Neural progenitor cell (in vitro differentiated cells): ENCODE measurements at regions not wholly inside any gene's neighbourhood (a gene's known extent, or its start where the extent isn't known, plus 50 kb on each side); places are given as distances from the start of the nearest gene placed in this dataset.
A peak's percentile ranks its signal among the peaks of the same experiment; 100 is the strongest.

Experiments used
- DNase-seq: peaks from one replicate; pipeline ENCODE4 v3.0.0-alpha.2; 2016; ENCODE audit warnings: low spot score
- H2AFZ ChIP-seq: fragments of 200-600 bp; sonication (generic); replicated peaks from 2 replicates; pipeline ENCODE4 v1.6.1; 2016; ENCODE audit warnings: antibody characterized with exemption
- H3F3A ChIP-seq: fragments of 200-600 bp; sonication (generic); 2 replicates; pipeline ENCODE4 v1.6.1; 2016; ENCODE audit warnings: antibody characterized with exemption, low read depth
- H3K27ac ChIP-seq: fragments of 200-600 bp; sonication (generic); 2 replicates; pipeline ENCODE4 v1.5.1; 2016; ENCODE audit warnings: mild to moderate bottlenecking
- H3K27me3 ChIP-seq: fragments of 200-600 bp; sonication (generic); 2 replicates; pipeline ENCODE4 v1.6.1; 2016; ENCODE audit warnings: mild to moderate bottlenecking, moderate library complexity
- H3K36me3 ChIP-seq: fragments of 200-600 bp; sonication (generic); 2 replicates; pipeline ENCODE4 v1.5.1; 2016
- H3K4me1 ChIP-seq: fragments of 200-600 bp; sonication (generic); 2 replicates; pipeline ENCODE4 v1.6.1; 2016; ENCODE audit warnings: mixed run types
- H3K4me2 ChIP-seq: fragments of 200-600 bp; sonication (generic); 2 replicates; pipeline ENCODE4 v1.6.1; 2016
- H3K4me3 ChIP-seq: fragments of 200-600 bp; sonication (generic); 2 replicates; pipeline ENCODE4 v1.5.1; 2016
- H3K79me2 ChIP-seq: fragments of 200-600 bp; sonication (generic); 2 replicates; pipeline ENCODE4 v1.6.1; 2016; ENCODE audit warnings: low read depth
- H3K9ac ChIP-seq: fragments of 200-600 bp; sonication (generic); 2 replicates; pipeline ENCODE4 v1.6.1; 2016
- H3K9me3 ChIP-seq: fragments of 200-600 bp; sonication (generic); 2 replicates; pipeline ENCODE4 v1.5.1; 2016; ENCODE audit warnings: low read depth
- H4K20me1 ChIP-seq: fragments of 200-600 bp; sonication (generic); 2 replicates; pipeline ENCODE4 v1.6.1; 2016; ENCODE audit warnings: low read depth
- H3K27ac Mint-ChIP-seq: 3 replicates; pipeline ENCODE4 v1.8.0; 2021; ENCODE audit warnings: mixed read lengths
- H3K27me3 Mint-ChIP-seq: 2 replicates; pipeline ENCODE4 v1.8.0; 2022; ENCODE audit warnings: low read depth, mild to moderate bottlenecking, inconsistent platforms, moderate library complexity, mixed read lengths; ENCODE audit not compliant: insufficient read depth
- H3K36me3 Mint-ChIP-seq: 3 replicates; pipeline ENCODE4 v1.8.0; 2021; ENCODE audit warnings: mixed read lengths
- H3K4me1 Mint-ChIP-seq: 3 replicates; pipeline ENCODE4 v1.8.0; 2021; ENCODE audit warnings: mixed read lengths
- H3K4me3 Mint-ChIP-seq: 3 replicates; pipeline ENCODE4 v1.8.0; 2021; ENCODE audit warnings: mild to moderate bottlenecking, moderate library complexity, mixed read lengths
- H3K9me3 Mint-ChIP-seq: 3 replicates; pipeline ENCODE4 v1.8.0; 2020; ENCODE audit warnings: mixed read lengths
- EZH2 ChIP-seq: fragments of 200-600 bp; sonication (generic); IDR thresholded peaks from 2 replicates; pipeline ENCODE4 v1.6.1; 2017; ENCODE audit warnings: antibody characterized with exemption, mild to moderate bottlenecking, moderate library complexity
- EZH2phosphoT487 ChIP-seq: fragments of 200-600 bp; sonication (generic); IDR thresholded peaks from 2 replicates; pipeline ENCODE4 v1.6.1; 2017; ENCODE audit warnings: antibody characterized with exemption
- TF ChIP-seq, protein P1 (sequence below): fragments of 200-600 bp; sonication (generic); IDR thresholded peaks from 2 replicates; pipeline ENCODE4 v1.5.1; 2017; ENCODE audit warnings: antibody characterized with exemption, mild to moderate bottlenecking

DNA sequence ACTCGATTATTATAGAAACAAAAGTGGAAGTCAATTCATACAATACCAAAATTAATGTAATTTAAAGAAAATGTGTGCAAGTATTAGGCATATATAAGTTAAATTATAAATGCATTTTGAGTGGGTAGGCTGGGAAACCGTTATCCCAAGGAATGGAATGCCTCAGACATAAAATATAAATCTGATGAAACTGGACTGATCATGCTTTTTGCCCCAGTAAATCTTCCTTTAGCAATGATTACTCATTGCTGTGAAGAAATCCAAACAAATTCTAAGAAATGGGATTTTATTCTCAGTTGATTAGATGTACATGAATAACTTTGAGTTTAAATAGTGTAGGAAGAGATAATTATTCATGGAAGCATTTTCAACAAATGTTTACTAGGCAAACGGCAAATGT is 185.5 kb upstream of the KCNMB2 start:
- Mint-ChIP-seq H3K27ac (no peak overlapping the region), H3K36me3 (no peaks in the 10 kb centered on the region), H3K9me3 (no peaks in the 10 kb centered on the region), H3K4me1 (peaks cover 7% of the 10 kb centered on the region), H3K27me3 (no peaks in the 10 kb centered on the region), H3K4me3 (no peak overlapping the region)
- Histone ChIP-seq H3K9me3 (no peaks in the 10 kb centered on the region), H3K4me1 (peaks cover 5% of the 10 kb centered on the region), H4K20me1 (no peaks in the 10 kb centered on the region), H3K27ac (no peak overlapping the region), H3K4me3 (no peak overlapping the region), H3K36me3 (no peaks in the 10 kb centered on the region), H3K79me2 (no peaks in the 10 kb centered on the region), H3K9ac (no peak overlapping the region), H2AFZ (no peak overlapping the region), H3F3A (no peaks in the 10 kb centered on the region), H3K4me2 (no peak overlapping the region), H3K27me3 (no peaks in the 10 kb centered on the region)
- DNase-seq: no peak
- TF ChIP-seq EZH2phosphoT487 (no peak), EZH2 (no peak)
- TF ChIP-seq, protein P1, sequence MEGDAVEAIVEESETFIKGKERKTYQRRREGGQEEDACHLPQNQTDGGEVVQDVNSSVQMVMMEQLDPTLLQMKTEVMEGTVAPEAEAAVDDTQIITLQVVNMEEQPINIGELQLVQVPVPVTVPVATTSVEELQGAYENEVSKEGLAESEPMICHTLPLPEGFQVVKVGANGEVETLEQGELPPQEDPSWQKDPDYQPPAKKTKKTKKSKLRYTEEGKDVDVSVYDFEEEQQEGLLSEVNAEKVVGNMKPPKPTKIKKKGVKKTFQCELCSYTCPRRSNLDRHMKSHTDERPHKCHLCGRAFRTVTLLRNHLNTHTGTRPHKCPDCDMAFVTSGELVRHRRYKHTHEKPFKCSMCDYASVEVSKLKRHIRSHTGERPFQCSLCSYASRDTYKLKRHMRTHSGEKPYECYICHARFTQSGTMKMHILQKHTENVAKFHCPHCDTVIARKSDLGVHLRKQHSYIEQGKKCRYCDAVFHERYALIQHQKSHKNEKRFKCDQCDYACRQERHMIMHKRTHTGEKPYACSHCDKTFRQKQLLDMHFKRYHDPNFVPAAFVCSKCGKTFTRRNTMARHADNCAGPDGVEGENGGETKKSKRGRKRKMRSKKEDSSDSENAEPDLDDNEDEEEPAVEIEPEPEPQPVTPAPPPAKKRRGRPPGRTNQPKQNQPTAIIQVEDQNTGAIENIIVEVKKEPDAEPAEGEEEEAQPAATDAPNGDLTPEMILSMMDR: no peak

DNA sequence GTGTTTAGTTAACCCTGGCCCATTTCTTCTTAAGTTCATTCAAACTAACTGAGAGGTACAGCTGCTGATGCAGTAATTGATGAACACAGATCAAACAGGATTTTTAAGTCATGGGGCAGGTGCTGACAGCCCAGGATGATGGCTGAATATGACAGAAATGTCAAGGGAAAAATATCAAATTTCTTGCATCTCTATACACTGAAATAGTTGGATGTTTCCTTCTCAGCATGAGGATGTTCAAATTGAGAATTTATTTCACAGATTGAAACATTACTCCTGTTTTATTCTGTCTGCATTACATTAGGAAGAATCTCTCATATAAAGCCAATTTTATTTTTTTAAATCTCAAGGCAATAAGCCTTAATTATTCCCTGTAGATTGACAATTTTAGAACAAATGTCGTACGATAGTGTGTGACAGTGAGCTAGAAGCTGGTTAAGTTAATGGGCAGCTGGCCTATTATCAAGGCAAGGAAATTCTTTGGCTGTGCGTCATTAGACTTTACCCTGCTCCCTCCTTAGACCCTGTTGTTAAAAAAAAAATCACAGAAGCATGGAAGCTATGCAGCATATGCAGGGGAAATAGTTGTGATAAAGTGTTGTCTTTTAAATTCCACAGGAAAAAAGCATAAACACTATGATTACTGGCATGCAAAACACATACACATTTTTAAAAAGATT is 183.8 kb upstream of the KCNMB2 start:
- H3K4me3 Mint-ChIP-seq: no peak overlapping the region
- no peak overlapping the region for H2AFZ ChIP-seq

DNA sequence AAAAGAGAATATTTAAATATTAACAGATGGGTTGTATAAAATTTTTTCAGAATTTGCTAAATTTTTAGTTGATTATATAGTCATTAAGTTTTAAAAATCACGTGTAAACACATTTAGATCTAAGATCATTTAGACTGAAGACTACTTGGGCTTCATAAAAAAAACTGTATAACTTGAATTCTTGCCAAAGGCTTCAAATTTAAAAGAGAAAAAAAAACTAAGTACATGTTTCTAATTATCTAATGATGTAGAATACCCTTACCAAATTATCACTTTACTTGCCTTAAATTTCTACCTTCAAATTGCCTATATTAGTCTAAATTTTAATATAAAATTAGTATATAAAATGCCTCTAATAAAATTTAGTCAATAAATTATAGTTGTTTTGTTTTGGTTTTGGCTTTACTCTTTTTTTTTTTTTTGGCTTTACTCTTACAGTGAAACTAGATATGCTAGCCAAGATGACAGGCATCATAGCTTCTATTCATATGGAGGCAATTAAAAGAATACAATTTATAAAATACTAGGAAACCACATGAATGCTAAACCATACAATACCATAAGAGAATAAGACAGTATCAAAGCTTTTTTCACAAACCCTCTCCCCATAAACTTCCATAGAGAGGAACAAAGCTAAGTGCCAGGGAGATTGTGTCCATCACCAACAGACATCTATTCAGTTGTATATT is 183.1 kb upstream of the KCNMB2 start:
- Histone ChIP-seq H3K9me3 (no peaks in the 10 kb centered on the region), H3K27me3 (no peaks in the 10 kb centered on the region), H3K4me2 (no peak overlapping the region), H3K4me3 (no peak overlapping the region), H3K27ac (no peak overlapping the region), H2AFZ (no peak overlapping the region), H3F3A (no peaks in the 10 kb centered on the region), H3K4me1 (peaks cover 5% of the 10 kb centered on the region), H4K20me1 (no peaks in the 10 kb centered on the region), H3K9ac (no peak overlapping the region), H3K36me3 (no peaks in the 10 kb centered on the region), H3K79me2 (no peaks in the 10 kb centered on the region)
- H3K4me3 Mint-ChIP-seq: no peak overlapping the region
- no peaks in the 10 kb centered on the region for H3K27me3 Mint-ChIP-seq
- H3K4me1 Mint-ChIP-seq: peaks cover 7% of the 10 kb centered on the region
- no peaks in the 10 kb centered on the region for H3K36me3 Mint-ChIP-seq
- no peak for DNase-seq
- H3K27ac Mint-ChIP-seq: no peak overlapping the region
- peaks cover 2% of the 10 kb centered on the region for H3K9me3 Mint-ChIP-seq
- TF ChIP-seq, protein P1: no peak
- TF ChIP-seq EZH2 (no peak), EZH2phosphoT487 (no peak)

More for the DNA sequence above, 183.8 kb upstream of the KCNMB2 start:
- H3K4me1 ChIP-seq: peaks cover 5% of the 10 kb centered on the region
- no peak overlapping the region for H3K27ac ChIP-seq
- no peaks in the 10 kb centered on the region for H3K9me3 ChIP-seq
- H3K36me3 Mint-ChIP-seq: no peaks in the 10 kb centered on the region
- H3F3A ChIP-seq: no peaks in the 10 kb centered on the region
- no peaks in the 10 kb centered on the region for H3K27me3 ChIP-seq
- no peaks in the 10 kb centered on the region for H3K27me3 Mint-ChIP-seq
- no peaks in the 10 kb centered on the region for H3K36me3 ChIP-seq
- no peaks in the 10 kb centered on the region for H3K9me3 Mint-ChIP-seq
- H3K4me3 ChIP-seq: no peak overlapping the region
- TF ChIP-seq EZH2phosphoT487 (no peak), EZH2 (no peak)
- TF ChIP-seq, protein P1: no peak
- DNase-seq: peak; percentile 34
- H3K79me2 ChIP-seq: no peaks in the 10 kb centered on the region
- no peak overlapping the region for H3K9ac ChIP-seq
- H4K20me1 ChIP-seq: no peaks in the 10 kb centered on the region
- H3K4me1 Mint-ChIP-seq: peaks cover 7% of the 10 kb centered on the region
- H3K4me2 ChIP-seq: no peak overlapping the region
- H3K27ac Mint-ChIP-seq: no peak overlapping the region
